ENCODE measurements at regions not wholly inside any gene's neighbourhood (a gene's known extent, or its start where the extent isn't known, plus 50 kb on each side); places are given as distances from the start of the nearest gene placed in this dataset.

- no peak for TF ChIP-seq CTCF (conservative IDR thresholded peaks at IDR 0.05; ENCODE audit: low read depth, low read length)
- TF ChIP-seq EZH2 (IDR thresholded peaks at IDR 0.05; ENCODE audit: borderline replicate concordance, low read depth, low read length, poor library complexity, severe bottlenecking), result no peak
These were observed 360.8 kb downstream of the LMO4 start for GRCh38 chr1:87689487-87689886.

Data from A673 (cell line).